ENCODE measurements at regions not wholly inside any gene's neighbourhood (a gene's known extent, or its start where the extent isn't known, plus 50 kb on each side); places are given as distances from the start of the nearest gene placed in this dataset.

DNA sequence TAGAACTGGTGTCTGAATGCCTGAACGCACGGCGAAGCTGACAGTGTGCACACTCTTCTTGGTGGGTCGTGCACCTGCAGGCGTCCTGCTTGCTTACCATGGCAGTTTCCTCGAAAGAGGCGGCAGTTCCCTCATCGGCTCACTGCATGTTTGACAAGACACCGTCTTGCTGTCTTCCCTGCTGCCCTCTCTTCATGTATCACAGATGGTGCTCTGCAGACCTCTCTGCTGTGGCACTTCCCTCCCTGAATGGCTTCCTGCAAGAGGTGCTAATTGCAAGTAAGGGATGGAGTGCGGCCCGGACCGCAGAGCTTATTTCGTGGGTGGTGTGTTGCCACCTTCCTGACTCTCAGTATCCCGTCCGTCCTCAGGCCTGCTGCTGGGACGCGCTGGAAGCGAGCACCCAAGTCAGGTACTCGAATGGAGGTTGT lies 156.7 kb upstream of the RTL1 start:
- no peak for DNase-seq (ENCODE audit: low read depth in 1 of 2, low spot score in 1 of 2)
- TF ChIP-seq JUND (IDR thresholded peaks at IDR 0.05; ENCODE audit: low read depth) = no peak
- in situ Hi-C loops (cut with HindIII; ENCODE audit: low pct_unique_long_range_greater_than_20kb, low sequenced_read_pairs) = no loop called here

DNA sequence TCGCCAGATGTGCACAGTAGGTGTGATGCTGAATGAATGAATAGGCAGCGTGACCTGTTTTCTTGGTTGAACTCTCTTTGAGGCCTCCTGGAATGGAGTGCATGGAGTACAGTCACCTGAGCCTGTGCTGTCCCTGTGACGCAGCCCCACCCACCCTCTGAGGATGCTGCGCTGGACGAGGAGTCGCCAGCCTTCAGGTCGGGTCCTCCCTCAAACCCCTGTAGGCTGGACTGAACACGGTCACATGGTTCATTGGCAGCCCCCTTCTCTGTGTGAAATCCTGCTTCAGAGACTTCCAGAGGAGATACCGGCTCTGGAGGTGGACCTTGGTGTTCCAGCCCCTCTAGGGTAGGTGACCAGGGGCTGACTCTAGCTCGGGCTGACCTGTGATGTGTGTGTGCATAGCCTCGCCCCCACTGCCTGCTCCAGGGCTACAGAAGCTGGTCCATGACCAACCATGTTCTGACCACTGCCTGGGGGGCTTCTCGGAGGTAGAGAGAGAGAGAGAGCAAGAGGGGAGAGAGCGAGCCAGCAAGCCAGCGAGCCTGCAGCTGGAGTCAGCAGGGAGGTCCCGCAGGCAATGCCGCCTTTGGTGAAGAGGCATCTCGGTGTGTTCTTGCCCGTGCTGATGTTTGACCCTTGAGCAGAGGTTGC lies 158.0 kb upstream of the RTL1 start:
- no peak for TF ChIP-seq JUND (IDR thresholded peaks at IDR 0.05; ENCODE audit: low read depth)
- no peak for DNase-seq (ENCODE audit: low read depth in 1 of 2, low spot score in 1 of 2)
- in situ Hi-C loops (cut with HindIII; ENCODE audit: low pct_unique_long_range_greater_than_20kb, low sequenced_read_pairs) = no loop called here

DNA sequence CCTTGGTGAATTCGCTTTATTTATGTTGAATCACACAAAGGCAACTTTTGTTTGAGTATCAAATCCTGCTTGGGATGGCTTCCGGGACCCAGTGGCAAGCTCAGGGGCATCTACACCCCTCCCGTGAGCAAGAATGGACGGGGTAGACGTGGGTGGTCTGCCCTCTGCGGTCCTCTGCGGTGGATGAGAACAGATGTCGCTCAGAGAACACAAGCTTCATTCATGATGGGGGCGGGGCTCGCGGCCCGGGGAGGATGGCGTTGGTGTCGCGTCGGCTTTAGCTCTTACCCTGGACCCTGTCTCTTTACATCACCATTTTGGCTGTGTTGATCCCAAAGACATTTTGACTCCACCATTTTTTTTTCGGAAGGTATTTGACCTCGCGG lies 158.5 kb upstream of the RTL1 start:
- in situ Hi-C loops (cut with HindIII; ENCODE audit: low pct_unique_long_range_greater_than_20kb, low sequenced_read_pairs) = no loop called here
- no peak for DNase-seq (ENCODE audit: low read depth in 1 of 2, low spot score in 1 of 2)
- no peak for TF ChIP-seq JUND (IDR thresholded peaks at IDR 0.05; ENCODE audit: low read depth)

DNA sequence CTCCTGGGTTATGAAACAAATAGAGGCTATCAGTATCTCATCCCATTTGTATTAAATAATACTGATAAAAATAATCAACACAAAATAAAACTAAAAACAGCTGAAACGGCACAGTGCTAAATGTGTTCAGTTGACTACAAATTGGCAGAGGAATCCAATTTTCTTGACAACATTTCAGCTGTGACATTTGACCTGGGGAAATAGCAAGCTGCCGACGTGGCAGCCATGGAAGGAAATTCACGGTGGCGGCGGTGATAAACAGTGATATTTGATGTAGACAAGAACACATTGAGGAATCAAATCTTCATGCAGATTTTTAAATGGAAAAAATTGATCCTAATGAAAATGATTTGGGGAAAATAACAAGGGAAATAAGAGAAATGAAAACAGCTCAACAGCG lies 159.1 kb upstream of the RTL1 start:
- in situ Hi-C loops (cut with HindIII; ENCODE audit: low pct_unique_long_range_greater_than_20kb, low sequenced_read_pairs) = no loop called here
- TF ChIP-seq JUND (IDR thresholded peaks at IDR 0.05; ENCODE audit: low read depth) = no peak

DNA sequence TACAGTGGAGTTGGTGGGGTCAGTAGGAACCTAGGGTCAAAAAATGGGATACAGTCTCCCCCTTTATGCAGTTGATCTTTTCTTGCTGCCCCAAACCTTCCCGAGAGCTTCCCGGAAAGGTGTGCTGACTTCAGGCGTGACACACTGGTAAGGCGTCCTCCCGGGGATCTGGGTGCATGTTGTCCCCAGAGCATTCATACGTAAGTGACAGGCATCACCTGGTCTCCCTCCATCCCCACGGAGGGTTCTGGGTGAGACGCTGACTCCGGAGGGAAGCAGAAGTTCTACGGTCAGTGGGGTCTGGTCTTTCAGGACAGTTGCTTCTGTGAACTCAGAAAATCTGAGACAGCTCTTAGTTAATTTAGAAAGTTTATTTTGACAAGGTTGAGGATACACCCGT lies 159.6 kb upstream of the RTL1 start:
- no peak for DNase-seq (ENCODE audit: low read depth in 1 of 2, low spot score in 1 of 2)
- in situ Hi-C loops (cut with HindIII; ENCODE audit: low pct_unique_long_range_greater_than_20kb, low sequenced_read_pairs) = no loop called here
- no peak for TF ChIP-seq JUND (IDR thresholded peaks at IDR 0.05; ENCODE audit: low read depth)

More for the DNA sequence above, 159.1 kb upstream of the RTL1 start:
- no peak for DNase-seq (ENCODE audit: low read depth in 1 of 2, low spot score in 1 of 2)

DNA sequence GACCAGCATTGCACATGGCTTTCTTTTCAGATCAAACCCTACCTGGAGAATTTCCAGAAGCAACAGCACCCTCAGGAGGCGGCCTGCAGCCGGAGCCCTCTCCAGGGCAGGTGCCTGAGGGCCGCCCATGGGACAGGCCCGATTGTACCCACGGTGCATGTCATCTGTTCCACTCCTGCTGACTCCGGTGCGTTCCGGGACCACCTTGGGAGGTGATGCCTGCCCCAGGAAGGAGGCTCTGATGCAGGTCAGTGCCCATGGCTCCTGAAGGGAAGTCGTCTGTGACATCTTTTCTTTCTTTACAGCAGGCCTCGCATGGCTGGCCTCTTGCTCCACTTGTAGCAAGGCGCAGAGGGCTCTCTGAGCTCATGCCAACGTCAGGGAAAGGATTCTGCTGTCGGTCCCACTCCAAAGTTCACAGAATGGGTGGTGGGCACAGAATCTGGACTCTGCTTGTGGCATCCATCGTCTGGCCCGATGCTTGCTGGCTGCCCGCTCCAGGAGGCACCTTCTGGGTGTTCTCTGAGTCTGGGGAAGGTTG lies 160.7 kb upstream of the RTL1 start:
- in situ Hi-C loops (cut with HindIII; ENCODE audit: low pct_unique_long_range_greater_than_20kb, low sequenced_read_pairs) = no loop called here
- no peak for TF ChIP-seq JUND (IDR thresholded peaks at IDR 0.05; ENCODE audit: low read depth)

DNA sequence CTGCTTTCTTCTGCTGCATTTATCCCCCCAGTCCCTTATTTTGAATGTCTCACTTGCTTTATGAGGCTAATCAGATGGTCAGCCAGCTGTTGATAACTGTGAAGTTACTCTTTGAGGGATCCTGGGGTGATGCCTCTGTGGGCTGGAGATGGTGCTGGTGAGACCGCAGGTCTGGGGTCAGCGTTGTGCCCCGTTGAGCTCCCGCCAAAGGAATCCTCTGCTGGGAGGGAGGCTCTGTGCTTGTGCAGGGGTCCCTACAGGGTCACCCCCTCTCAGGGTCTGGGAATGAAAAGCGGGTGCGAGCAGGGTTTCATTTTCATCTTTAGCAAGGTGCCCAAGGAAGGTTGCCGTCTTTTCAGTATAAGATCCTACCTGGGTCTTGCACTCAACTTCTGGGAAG lies 161.2 kb upstream of the RTL1 start:
- no peak for DNase-seq (ENCODE audit: low read depth in 1 of 2, low spot score in 1 of 2)
- no peak for TF ChIP-seq JUND (IDR thresholded peaks at IDR 0.05; ENCODE audit: low read depth)
- in situ Hi-C loops (cut with HindIII; ENCODE audit: low pct_unique_long_range_greater_than_20kb, low sequenced_read_pairs) = no loop called here

More for the DNA sequence above, 160.7 kb upstream of the RTL1 start:
- DNase-seq (ENCODE audit: low read depth in 1 of 2, low spot score in 1 of 2) = no peak

DNA sequence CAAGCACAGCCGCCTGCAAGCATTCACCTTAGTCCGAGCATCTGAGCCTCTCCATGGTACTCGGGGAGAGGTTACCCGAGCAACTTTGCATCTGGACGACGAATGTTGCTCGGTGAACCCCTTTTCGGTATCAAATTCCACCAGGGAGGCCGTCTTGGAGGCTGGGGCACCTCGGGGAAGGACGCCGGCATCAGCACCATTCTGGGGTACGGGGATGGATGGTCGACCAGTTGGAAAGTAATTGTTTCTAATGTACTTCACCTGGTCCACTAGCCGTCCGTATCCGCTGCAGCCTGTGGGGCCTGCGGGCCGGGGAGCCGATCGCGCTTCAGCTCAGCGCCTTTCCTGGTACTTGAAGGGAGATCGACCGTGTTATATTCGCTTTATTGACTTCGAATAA lies 161.7 kb upstream of the RTL1 start:
- in situ Hi-C loops (cut with HindIII; ENCODE audit: low pct_unique_long_range_greater_than_20kb, low sequenced_read_pairs) = no loop called here
- TF ChIP-seq JUND (IDR thresholded peaks at IDR 0.05; ENCODE audit: low read depth) = no peak
- no peak for DNase-seq (ENCODE audit: low read depth in 1 of 2, low spot score in 1 of 2)

GRCh38 chr14:101065696-101066694 lies 162.5 kb upstream of the RTL1 start:
- no peak for DNase-seq (ENCODE audit: low read depth in 1 of 2, low spot score in 1 of 2)
- in situ Hi-C loops (cut with HindIII; ENCODE audit: low pct_unique_long_range_greater_than_20kb, low sequenced_read_pairs) = no loop called here
- no peak for TF ChIP-seq JUND (IDR thresholded peaks at IDR 0.05; ENCODE audit: low read depth)

DNA sequence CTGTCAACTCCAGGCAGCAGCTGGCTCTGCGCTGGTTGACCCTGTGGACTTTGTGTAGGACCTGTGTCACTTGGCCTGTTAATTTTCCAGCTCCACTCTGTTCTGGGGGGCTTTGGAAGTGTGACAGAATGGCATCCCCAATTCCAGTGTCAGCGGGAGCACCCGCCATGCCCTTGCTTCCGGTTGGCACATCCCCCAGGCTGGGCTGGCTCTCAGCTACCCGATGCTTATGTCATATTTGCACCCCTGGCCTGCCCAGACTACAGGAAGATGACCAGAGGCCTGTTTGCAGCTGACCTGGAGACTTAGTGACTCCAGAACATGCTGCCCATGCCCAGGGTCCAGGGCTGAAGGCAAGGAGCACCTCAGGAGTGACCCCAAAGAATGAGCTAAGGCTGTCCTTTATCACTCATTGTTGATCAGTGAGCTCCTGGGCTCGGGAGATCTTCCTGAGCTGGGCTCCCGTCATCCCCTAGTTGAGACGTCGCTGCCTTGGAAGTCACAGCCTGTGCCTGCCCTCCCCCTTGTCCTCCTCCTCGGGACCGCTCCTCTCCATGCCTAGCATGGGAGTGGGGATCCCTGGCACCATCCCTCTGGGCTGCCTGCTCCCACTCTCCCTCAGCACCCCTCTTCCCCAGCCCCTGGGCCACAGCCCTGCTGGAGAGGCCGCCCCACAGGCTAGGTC lies 163.4 kb upstream of the RTL1 start:
- TF ChIP-seq JUND (IDR thresholded peaks at IDR 0.05; ENCODE audit: low read depth) = no peak
- in situ Hi-C loops (cut with HindIII; ENCODE audit: low pct_unique_long_range_greater_than_20kb, low sequenced_read_pairs) = no loop called here
- DNase-seq (ENCODE audit: low read depth in 1 of 2, low spot score in 1 of 2) = no peak

GRCh38 chr14:101068313-101069227 lies 165.0 kb upstream of the RTL1 start:
- TF ChIP-seq JUND (IDR thresholded peaks at IDR 0.05; ENCODE audit: low read depth) = no peak
- no peak for DNase-seq (ENCODE audit: low read depth in 1 of 2, low spot score in 1 of 2)
- in situ Hi-C loops (cut with HindIII; ENCODE audit: low pct_unique_long_range_greater_than_20kb, low sequenced_read_pairs) = no loop called here

GRCh38 chr14:101069228-101069549 lies 165.7 kb upstream of the RTL1 start:
- in situ Hi-C loops (cut with HindIII; ENCODE audit: low pct_unique_long_range_greater_than_20kb, low sequenced_read_pairs) = no loop called here
- no peak for TF ChIP-seq JUND (IDR thresholded peaks at IDR 0.05; ENCODE audit: low read depth)
- DNase-seq (ENCODE audit: low read depth in 1 of 2, low spot score in 1 of 2) = no peak
